ENCODE measurements at regions not wholly inside any gene's neighbourhood (a gene's known extent, or its start where the extent isn't known, plus 50 kb on each side); places are given as distances from the start of the nearest gene placed in this dataset.

DNA sequence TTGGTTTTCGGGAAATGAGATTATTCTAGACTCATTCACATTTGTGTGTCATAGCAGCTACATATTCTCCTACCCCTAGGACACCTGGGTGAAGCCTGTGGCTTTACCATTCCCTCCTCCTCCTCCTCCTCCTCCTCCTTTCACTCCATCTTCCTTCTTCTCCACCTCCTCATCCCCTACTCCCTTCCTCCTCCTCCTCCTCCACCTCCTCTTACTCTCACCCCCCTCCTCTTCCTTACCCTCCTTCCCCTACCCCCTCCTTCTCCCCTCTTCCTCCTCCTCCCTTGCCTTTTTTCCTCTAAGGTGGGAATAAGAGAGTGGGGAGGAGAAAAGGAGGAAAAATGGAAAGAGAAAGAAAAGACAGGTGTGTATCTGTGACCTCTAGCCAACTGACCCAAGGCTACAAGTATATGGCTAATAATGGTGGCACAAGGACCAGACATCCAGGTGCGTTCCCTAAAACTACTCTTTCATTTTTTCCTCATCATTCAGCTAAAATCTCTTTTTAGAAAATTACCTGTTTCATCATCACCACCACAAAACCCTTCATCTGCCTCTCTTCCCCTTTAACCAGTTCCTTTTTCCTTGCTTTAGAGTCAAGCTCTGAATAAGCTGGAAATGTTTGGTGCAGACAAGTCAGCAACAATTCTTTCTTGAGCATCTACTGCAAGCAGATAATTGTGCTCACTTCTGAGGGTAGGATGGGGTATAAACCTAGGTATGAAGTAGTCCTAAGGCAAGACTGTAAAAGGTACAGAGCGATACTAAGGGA is 149.8 kb upstream of the FOXN3 start:
- no peaks in the 10 kb centered on the region for H3K36me3 ChIP-seq
- intact Hi-C loops (cut with DNase I) = no loop called here
- H3K9me3 ChIP-seq = no peaks in the 10 kb centered on the region
- H3K4me1 ChIP-seq = no peaks in the 10 kb centered on the region
- TF ChIP-seq, protein P1, sequence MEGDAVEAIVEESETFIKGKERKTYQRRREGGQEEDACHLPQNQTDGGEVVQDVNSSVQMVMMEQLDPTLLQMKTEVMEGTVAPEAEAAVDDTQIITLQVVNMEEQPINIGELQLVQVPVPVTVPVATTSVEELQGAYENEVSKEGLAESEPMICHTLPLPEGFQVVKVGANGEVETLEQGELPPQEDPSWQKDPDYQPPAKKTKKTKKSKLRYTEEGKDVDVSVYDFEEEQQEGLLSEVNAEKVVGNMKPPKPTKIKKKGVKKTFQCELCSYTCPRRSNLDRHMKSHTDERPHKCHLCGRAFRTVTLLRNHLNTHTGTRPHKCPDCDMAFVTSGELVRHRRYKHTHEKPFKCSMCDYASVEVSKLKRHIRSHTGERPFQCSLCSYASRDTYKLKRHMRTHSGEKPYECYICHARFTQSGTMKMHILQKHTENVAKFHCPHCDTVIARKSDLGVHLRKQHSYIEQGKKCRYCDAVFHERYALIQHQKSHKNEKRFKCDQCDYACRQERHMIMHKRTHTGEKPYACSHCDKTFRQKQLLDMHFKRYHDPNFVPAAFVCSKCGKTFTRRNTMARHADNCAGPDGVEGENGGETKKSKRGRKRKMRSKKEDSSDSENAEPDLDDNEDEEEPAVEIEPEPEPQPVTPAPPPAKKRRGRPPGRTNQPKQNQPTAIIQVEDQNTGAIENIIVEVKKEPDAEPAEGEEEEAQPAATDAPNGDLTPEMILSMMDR (IDR thresholded peaks at IDR 0.05) = no peak
- DNase-seq = no peak
- no peak overlapping the region for H3K27ac ChIP-seq
- no peak overlapping the region for H3K4me3 ChIP-seq
- H3K27me3 ChIP-seq (ENCODE audit: low read depth) = no peaks in the 10 kb centered on the region
- ATAC-seq = no peak

DNA sequence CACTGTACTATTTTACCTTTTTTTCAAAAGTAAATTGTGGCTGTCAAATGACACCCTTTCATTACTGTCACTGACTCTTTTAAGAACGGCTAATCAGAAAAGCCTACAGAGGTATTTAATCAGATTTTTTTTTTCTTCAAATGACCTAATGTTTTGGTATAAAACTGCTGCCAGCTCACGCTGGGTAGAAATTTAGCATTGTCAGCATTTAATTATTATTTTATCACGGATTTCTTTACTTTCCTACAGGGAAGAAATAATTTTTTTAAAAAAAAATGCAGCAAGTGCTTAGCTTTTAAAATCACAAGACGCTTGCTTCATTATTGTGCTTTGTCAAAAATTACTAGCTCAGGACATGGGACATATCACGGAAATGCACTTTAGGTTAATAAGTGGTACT is 149.1 kb upstream of the FOXN3 start:
- H3K4me1 ChIP-seq = no peaks in the 10 kb centered on the region
- no peaks in the 10 kb centered on the region for H3K36me3 ChIP-seq
- intact Hi-C loops (cut with DNase I) = no loop called here
- ATAC-seq = no peak
- H3K27ac ChIP-seq = no peak overlapping the region
- TF ChIP-seq, protein P1 (IDR thresholded peaks at IDR 0.05) = no peak
- no peaks in the 10 kb centered on the region for H3K27me3 ChIP-seq (ENCODE audit: low read depth)
- H3K9me3 ChIP-seq = no peaks in the 10 kb centered on the region
- DNase-seq = no peak
- no peak overlapping the region for H3K4me3 ChIP-seq

DNA sequence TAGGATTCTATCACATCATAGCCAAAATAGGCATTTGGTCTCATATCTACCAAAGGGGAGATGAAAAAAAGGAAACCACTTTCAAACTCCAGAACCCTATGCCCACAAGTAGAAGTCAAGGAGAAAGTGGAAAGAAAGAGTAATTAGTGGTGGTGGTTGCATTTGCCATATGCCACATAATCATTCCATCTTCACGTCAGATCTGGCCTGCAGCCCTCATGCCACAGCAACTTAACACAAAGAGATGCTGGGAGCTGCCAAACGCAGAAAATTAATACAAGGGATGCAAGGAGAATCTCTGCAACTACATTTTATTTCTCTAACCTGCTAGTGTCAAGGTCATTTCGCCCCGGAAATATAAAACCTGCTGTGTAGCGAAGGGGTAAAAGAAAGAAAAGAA is 148.6 kb upstream of the FOXN3 start:
- Histone ChIP-seq H3K4me1 (no peaks in the 10 kb centered on the region), H3K36me3 (no peaks in the 10 kb centered on the region), H3K27me3 (ENCODE audit: low read depth) (no peaks in the 10 kb centered on the region), H3K9me3 (no peaks in the 10 kb centered on the region), H3K27ac (no peak overlapping the region), H3K4me3 (no peak overlapping the region)
- no peak for DNase-seq
- TF ChIP-seq, protein P1 (IDR thresholded peaks at IDR 0.05) = no peak
- intact Hi-C loops (cut with DNase I) = no loop called here
- no peak for ATAC-seq

DNA sequence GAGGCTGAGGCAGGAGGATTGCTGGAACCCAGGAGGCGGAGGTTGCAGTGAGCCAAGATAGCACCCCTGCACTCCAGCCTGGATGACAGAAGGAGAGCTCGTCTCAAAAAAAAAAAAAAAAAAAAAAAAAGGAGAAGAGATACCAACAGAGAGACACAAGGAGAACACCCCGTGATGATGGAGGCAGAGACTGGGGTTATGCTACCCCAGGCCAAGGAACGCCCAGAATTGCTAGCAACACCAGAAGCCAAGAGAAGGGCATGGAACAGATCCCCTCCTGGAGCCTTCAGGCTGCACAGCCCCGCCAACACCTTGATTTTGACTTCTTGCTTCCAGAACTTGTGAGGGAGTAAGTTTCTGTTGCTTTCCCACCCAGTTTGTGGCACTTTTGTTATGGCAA is 148.0 kb upstream of the FOXN3 start:
- Histone ChIP-seq H3K4me1 (no peaks in the 10 kb centered on the region), H3K9me3 (no peaks in the 10 kb centered on the region), H3K4me3 (no peak overlapping the region), H3K27me3 (ENCODE audit: low read depth) (no peaks in the 10 kb centered on the region), H3K27ac (no peak overlapping the region), H3K36me3 (no peaks in the 10 kb centered on the region)
- TF ChIP-seq, protein P1 (IDR thresholded peaks at IDR 0.05) = no peak
- no peak for DNase-seq
- ATAC-seq = no peak
- intact Hi-C loops (cut with DNase I) = no loop called here

DNA sequence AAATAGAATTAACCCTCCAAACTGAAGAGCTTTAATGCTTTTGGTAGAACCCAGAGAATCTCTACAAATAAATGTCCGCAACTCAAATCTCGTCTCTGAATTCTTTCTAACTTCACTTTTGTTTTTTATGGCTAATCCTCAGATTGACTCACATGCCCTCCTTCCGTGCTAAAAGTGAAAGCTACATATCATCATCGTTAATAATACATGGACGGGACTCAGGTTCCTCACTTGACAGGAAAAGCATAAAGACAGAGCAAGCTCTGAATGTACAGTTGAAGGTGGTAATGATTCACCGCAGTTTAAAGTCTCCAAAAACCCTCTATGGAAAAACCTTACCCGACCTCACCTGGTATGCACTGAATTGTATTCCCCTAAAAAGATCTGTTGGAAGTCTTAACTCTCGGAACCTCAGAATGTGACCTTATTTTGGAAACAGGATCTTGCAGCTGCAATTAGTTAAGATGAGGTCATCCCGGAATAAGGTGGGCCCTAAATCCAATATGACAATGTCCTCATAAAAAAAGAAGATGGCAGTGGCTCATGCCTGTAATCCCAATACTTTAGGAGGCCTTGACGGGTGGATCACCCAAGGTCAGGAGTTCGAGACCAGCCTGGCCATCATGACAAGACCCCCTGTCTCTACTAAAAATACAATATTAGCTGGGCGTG is 147.4 kb upstream of the FOXN3 start:
- Histone ChIP-seq H3K4me3 (no peak overlapping the region), H3K9me3 (no peaks in the 10 kb centered on the region), H3K27ac (no peak overlapping the region), H3K4me1 (no peaks in the 10 kb centered on the region), H3K36me3 (no peaks in the 10 kb centered on the region), H3K27me3 (ENCODE audit: low read depth) (no peaks in the 10 kb centered on the region)
- DNase-seq (no peak), ATAC-seq (no peak)
- intact Hi-C loops (cut with DNase I) = no loop called here
- TF ChIP-seq, protein P1 (IDR thresholded peaks at IDR 0.05) = no peak

Data from lower lobe of right lung (tissue), 2 donors.